Stimulated activated CD4-positive, alpha-beta T cell treated with anti-CD3 and anti-CD28 coated beads, Interleukin-15, amount 100 ng/mL, for 48 hours (primary cell): ENCODE measurements at regions not wholly inside any gene's neighbourhood (a gene's known extent, or its start where the extent isn't known, plus 50 kb on each side); places are given as distances from the start of the nearest gene placed in this dataset.

ENCODE experiments used
- DNase-seq, 2 donors: peaks; one replicate each; pipeline ENCODE4 v3.0.0-alpha.2; 2020; ENCODE audit warnings: low read depth in 2 of 2

- no peak for DNase-seq
These were observed 463.0 kb downstream of the DHX35 start for GRCh38 chr20:39424962-39425678.

- DNase-seq, result no peak
These were observed 459.5 kb downstream of the DHX35 start for GRCh38 chr20:39421571-39422105.

GRCh38 chr20:39412091-39412490, 449.9 kb downstream of the DHX35 start:
- no peak for DNase-seq

- DNase-seq, result no peak
These were observed 437.3 kb downstream of the DHX35 start for GRCh38 chr20:39399463-39399862.

GRCh38 chr20:39398656-39399055, 436.5 kb downstream of the DHX35 start:
- no peak for DNase-seq

GRCh38 chr20:39397646-39398045, 435.5 kb downstream of the DHX35 start:
- no peak for DNase-seq

- no peak for DNase-seq
These were observed 433.5 kb downstream of the DHX35 start for GRCh38 chr20:39395478-39396291.

GRCh38 chr20:39394461-39394860, 432.3 kb downstream of the DHX35 start:
- DNase-seq, result no peak

GRCh38 chr20:39390186-39390585, 428.0 kb downstream of the DHX35 start:
- DNase-seq, result no peak

- DNase-seq, result no peak
These were observed 419.5 kb downstream of the DHX35 start for GRCh38 chr20:39381595-39381994.

- no peak for DNase-seq
These were observed 416.6 kb downstream of the DHX35 start for GRCh38 chr20:39378776-39379175.

- no peak for DNase-seq
These were observed 414.6 kb downstream of the DHX35 start for GRCh38 chr20:39376788-39377187.

- no peak for DNase-seq
These were observed 402.2 kb downstream of the DHX35 start for GRCh38 chr20:39364320-39364719.

- DNase-seq, result no peak
These were observed 398.0 kb downstream of the DHX35 start for GRCh38 chr20:39359981-39360620.

GRCh38 chr20:39358052-39358451, 395.9 kb downstream of the DHX35 start:
- DNase-seq, result no peak

- DNase-seq, result no peak
These were observed 394.8 kb downstream of the DHX35 start for GRCh38 chr20:39356908-39357307.

- no peak for DNase-seq
These were observed 387.1 kb downstream of the DHX35 start for GRCh38 chr20:39349240-39349639.

GRCh38 chr20:39347626-39348025, 385.5 kb downstream of the DHX35 start:
- no peak for DNase-seq

- no peak for DNase-seq
These were observed 380.3 kb downstream of the DHX35 start for GRCh38 chr20:39342463-39342862.

GRCh38 chr20:39338469-39339376, 376.6 kb downstream of the DHX35 start:
- no peak for DNase-seq

- DNase-seq, result no peak
These were observed 371.1 kb downstream of the DHX35 start for GRCh38 chr20:39333211-39333610.
